ENCODE measurements at regions not wholly inside any gene's neighbourhood (a gene's known extent, or its start where the extent isn't known, plus 50 kb on each side); places are given as distances from the start of the nearest gene placed in this dataset.
"Not testable (repeated sequence)": the region's sequence is repeated elsewhere in the genome, so short reads cannot be mapped to it uniquely, and the experiment has no call there.

- Histone ChIP-seq H3K36me3 (replicated peaks) (no peaks in the 10 kb centered on the region), H3K4me3 (ENCODE audit: low read depth, low read length) (no peak overlapping the region), H3K27ac (no peak overlapping the region), H3K27me3 (replicated peaks) (no peaks in the 10 kb centered on the region)
- in situ Hi-C loops (cut with HindIII; ENCODE audit: low pct_ligation_motif_present, low sequenced_read_pairs), result no loop called here
- DNase-seq, result no peak
- TF ChIP-seq CTCF (IDR thresholded peaks at IDR 0.05; ENCODE audit: low read depth, low read length, missing control alignments), result no peak
These were observed 354.2 kb upstream of the SULF2 start for GRCh38 chr20:48139262-48140041.

GRCh38 chr20:48132834-48133233 is 347.6 kb upstream of the SULF2 start:
- H3K36me3 ChIP-seq (replicated peaks), result no peaks in the 10 kb centered on the region
- no peak for TF ChIP-seq CTCF (IDR thresholded peaks at IDR 0.05; ENCODE audit: low read depth, low read length, missing control alignments)
- no peak for DNase-seq
- no peak overlapping the region for H3K27ac ChIP-seq
- H3K27me3 ChIP-seq (replicated peaks), result peaks cover 1% of the 10 kb centered on the region
- in situ Hi-C loops (cut with HindIII; ENCODE audit: low pct_ligation_motif_present, low sequenced_read_pairs), result no loop called here
- no peak overlapping the region for H3K4me3 ChIP-seq (ENCODE audit: low read depth, low read length)

GRCh38 chr20:48131581-48131980 is 346.3 kb upstream of the SULF2 start:
- Histone ChIP-seq H3K36me3 (replicated peaks) (no peaks in the 10 kb centered on the region), H3K27ac (no peak overlapping the region), H3K4me3 (ENCODE audit: low read depth, low read length) (no peak overlapping the region), H3K27me3 (replicated peaks) (peaks cover 1% of the 10 kb centered on the region)
- in situ Hi-C loops (cut with HindIII; ENCODE audit: low pct_ligation_motif_present, low sequenced_read_pairs), result no loop called here
- no peak for DNase-seq
- TF ChIP-seq CTCF (IDR thresholded peaks at IDR 0.05; ENCODE audit: low read depth, low read length, missing control alignments), result no peak

GRCh38 chr20:48129345-48129942 is 344.2 kb upstream of the SULF2 start:
- no peak for TF ChIP-seq CTCF (IDR thresholded peaks at IDR 0.05; ENCODE audit: low read depth, low read length, missing control alignments)
- Histone ChIP-seq H3K36me3 (replicated peaks) (no peaks in the 10 kb centered on the region), H3K27ac (no peak overlapping the region), H3K27me3 (replicated peaks) (peaks cover 1% of the 10 kb centered on the region), H3K4me3 (ENCODE audit: low read depth, low read length) (no peak overlapping the region)
- in situ Hi-C loops (cut with HindIII; ENCODE audit: low pct_ligation_motif_present, low sequenced_read_pairs), result no loop called here
- no peak for DNase-seq

- in situ Hi-C loops (cut with HindIII; ENCODE audit: low pct_ligation_motif_present, low sequenced_read_pairs), result no loop called here
- no peak overlapping the region for H3K27ac ChIP-seq
- no peak for DNase-seq
- no peak overlapping the region for H3K4me3 ChIP-seq (ENCODE audit: low read depth, low read length)
- TF ChIP-seq CTCF (IDR thresholded peaks at IDR 0.05; ENCODE audit: low read depth, low read length, missing control alignments), result no peak
- no peaks in the 10 kb centered on the region for H3K36me3 ChIP-seq (replicated peaks)
- H3K27me3 ChIP-seq (replicated peaks), result peaks cover 1% of the 10 kb centered on the region
These were observed 343.2 kb upstream of the SULF2 start for GRCh38 chr20:48128436-48128835.

GRCh38 chr20:48127964-48128363 is 342.7 kb upstream of the SULF2 start:
- DNase-seq; H3K27ac ChIP-seq; H3K4me3 ChIP-seq (ENCODE audit: low read depth, low read length); in situ Hi-C loops (cut with HindIII; ENCODE audit: low pct_ligation_motif_present, low sequenced_read_pairs); H3K36me3 ChIP-seq (replicated peaks); H3K27me3 ChIP-seq (replicated peaks): not testable (repeated sequence)

- DNase-seq; in situ Hi-C loops (cut with HindIII; ENCODE audit: low pct_ligation_motif_present, low sequenced_read_pairs); H3K27ac ChIP-seq; H3K27me3 ChIP-seq (replicated peaks); H3K36me3 ChIP-seq (replicated peaks); H3K4me3 ChIP-seq (ENCODE audit: low read depth, low read length): not testable (repeated sequence)
These were observed 341.9 kb upstream of the SULF2 start for GRCh38 chr20:48127133-48127532.

Measured in brain microvascular endothelial cell (primary cell).